ENCODE measurements at regions not wholly inside any gene's neighbourhood (a gene's known extent, or its start where the extent isn't known, plus 50 kb on each side); places are given as distances from the start of the nearest gene placed in this dataset.

GRCh38 chr11:111089759-111090158 is 155.8 kb upstream of the POU2AF2 start:
- no peak overlapping the region for H2AFZ ChIP-seq (ENCODE audit: low read depth, low read length, severe bottlenecking)
- no peaks in the 10 kb centered on the region for H4K20me1 ChIP-seq (ENCODE audit: low read depth, low read length)
- H3K9me2 ChIP-seq (replicated peaks; ENCODE audit: insufficient read depth, low read length) = no peaks in the 10 kb centered on the region
- no peaks in the 10 kb centered on the region for H3K36me3 ChIP-seq (ENCODE audit: low read length)
- H3F3A ChIP-seq (ENCODE audit: insufficient read depth) = no peaks in the 10 kb centered on the region
- no peak overlapping the region for H3K9ac ChIP-seq (ENCODE audit: low read length)
- no peak overlapping the region for H3K4me3 ChIP-seq (ENCODE audit: insufficient read depth, low read length, poor library complexity, severe bottlenecking)
- no peak overlapping the region for H3K4me2 ChIP-seq (ENCODE audit: low read depth, low read length, poor library complexity, severe bottlenecking)
- H3K27me3 ChIP-seq (ENCODE audit: low read length) = no peaks in the 10 kb centered on the region
- H3K79me2 ChIP-seq (ENCODE audit: insufficient read depth, low read length) = no peaks in the 10 kb centered on the region
- H3K27ac ChIP-seq (ENCODE audit: low read depth, low read length) = no peak overlapping the region
- H3K9me3 ChIP-seq (ENCODE audit: insufficient read depth, low read length) = no peaks in the 10 kb centered on the region
- TF ChIP-seq CTCF (IDR thresholded peaks at IDR 0.05; ENCODE audit: insufficient read depth, low read length, poor library complexity, severe bottlenecking) (no peak), EZH2phosphoT487 (conservative IDR thresholded peaks at IDR 0.05; ENCODE audit: low read length) (no peak)

- H3K27ac ChIP-seq (ENCODE audit: low read depth, low read length) = no peak overlapping the region
- no peaks in the 10 kb centered on the region for H4K20me1 ChIP-seq (ENCODE audit: low read depth, low read length)
- no peak overlapping the region for H3K4me3 ChIP-seq (ENCODE audit: insufficient read depth, low read length, poor library complexity, severe bottlenecking)
- H2AFZ ChIP-seq (ENCODE audit: low read depth, low read length, severe bottlenecking) = no peak overlapping the region
- no peak for TF ChIP-seq CTCF (IDR thresholded peaks at IDR 0.05; ENCODE audit: insufficient read depth, low read length, poor library complexity, severe bottlenecking)
- no peak for TF ChIP-seq EZH2phosphoT487 (conservative IDR thresholded peaks at IDR 0.05; ENCODE audit: low read length)
- no peaks in the 10 kb centered on the region for H3K9me3 ChIP-seq (ENCODE audit: insufficient read depth, low read length)
- H3K27me3 ChIP-seq (ENCODE audit: low read length) = no peaks in the 10 kb centered on the region
- H3K4me2 ChIP-seq (ENCODE audit: low read depth, low read length, poor library complexity, severe bottlenecking) = no peak overlapping the region
- H3K9me2 ChIP-seq (replicated peaks; ENCODE audit: insufficient read depth, low read length) = no peaks in the 10 kb centered on the region
- no peaks in the 10 kb centered on the region for H3K79me2 ChIP-seq (ENCODE audit: insufficient read depth, low read length)
- no peaks in the 10 kb centered on the region for H3F3A ChIP-seq (ENCODE audit: insufficient read depth)
- H3K9ac ChIP-seq (ENCODE audit: low read length) = no peak overlapping the region
- H3K36me3 ChIP-seq (ENCODE audit: low read length) = no peaks in the 10 kb centered on the region
Measured at GRCh38 chr11:111088847-111089355, 156.6 kb upstream of the POU2AF2 start.

DNA sequence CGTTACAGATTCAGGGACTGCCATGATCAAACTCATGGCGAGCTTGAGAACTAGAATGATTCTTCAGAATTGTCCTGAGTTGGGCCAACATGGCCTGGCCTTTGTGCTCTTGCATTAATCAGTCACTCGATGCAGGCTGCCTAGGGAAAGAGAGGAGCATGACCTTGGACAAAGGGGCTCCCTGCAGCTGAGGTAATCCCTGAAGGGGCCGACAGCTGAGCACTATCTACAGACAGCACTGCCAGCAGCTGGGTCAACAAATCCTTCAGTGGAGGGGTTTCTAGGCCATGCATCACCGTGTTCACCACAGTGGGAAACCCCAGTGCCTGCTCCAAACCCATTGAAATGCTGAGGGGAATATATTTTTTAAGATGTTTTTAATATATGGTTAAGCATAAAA is 159.5 kb upstream of the POU2AF2 start:
- H4K20me1 ChIP-seq (ENCODE audit: low read depth, low read length) = no peaks in the 10 kb centered on the region
- no peaks in the 10 kb centered on the region for H3K79me2 ChIP-seq (ENCODE audit: insufficient read depth, low read length)
- H3F3A ChIP-seq (ENCODE audit: insufficient read depth) = no peaks in the 10 kb centered on the region
- no peak overlapping the region for H3K27ac ChIP-seq (ENCODE audit: low read depth, low read length)
- TF ChIP-seq EZH2phosphoT487 (conservative IDR thresholded peaks at IDR 0.05; ENCODE audit: low read length) (no peak), CTCF (IDR thresholded peaks at IDR 0.05; ENCODE audit: insufficient read depth, low read length, poor library complexity, severe bottlenecking) (no peak)
- H2AFZ ChIP-seq (ENCODE audit: low read depth, low read length, severe bottlenecking) = no peak overlapping the region
- H3K9ac ChIP-seq (ENCODE audit: low read length) = no peak overlapping the region
- no peak overlapping the region for H3K4me2 ChIP-seq (ENCODE audit: low read depth, low read length, poor library complexity, severe bottlenecking)
- no peaks in the 10 kb centered on the region for H3K36me3 ChIP-seq (ENCODE audit: low read length)
- no peaks in the 10 kb centered on the region for H3K9me2 ChIP-seq (replicated peaks; ENCODE audit: insufficient read depth, low read length)
- H3K4me3 ChIP-seq (ENCODE audit: insufficient read depth, low read length, poor library complexity, severe bottlenecking) = no peak overlapping the region
- no peaks in the 10 kb centered on the region for H3K27me3 ChIP-seq (ENCODE audit: low read length)
- H3K9me3 ChIP-seq (ENCODE audit: insufficient read depth, low read length) = no peaks in the 10 kb centered on the region
